Neural cell (in vitro differentiated cells): ENCODE measurements at regions not wholly inside any gene's neighbourhood (a gene's known extent, or its start where the extent isn't known, plus 50 kb on each side); places are given as distances from the start of the nearest gene placed in this dataset.

Experiments
- EP300 ChIP-seq: fragments of 450-650 bp; conservative IDR thresholded peaks from 2 replicates; pipeline ENCODE4 v1.6.1; 2014; ENCODE audit warnings: antibody characterized with exemption, mild to moderate bottlenecking, moderate library complexity; ENCODE audit not compliant: poor library complexity, severe bottlenecking
- EZH2 ChIP-seq: fragments of 200-600, 300-800 bp; shearing (Covaris generic), sonication (generic); IDR thresholded peaks from 2 replicates; pipeline ENCODE4 v1.6.1; 2014; ENCODE audit warnings: antibody characterized with exemption, low read length, borderline replicate concordance, mild to moderate bottlenecking; ENCODE audit not compliant: insufficient read depth, poor library complexity, severe bottlenecking
- MXI1 ChIP-seq: fragments of 450-650 bp; conservative IDR thresholded peaks from 2 replicates; pipeline ENCODE4 v1.6.1; 2014; ENCODE audit warnings: antibody characterized with exemption, mild to moderate bottlenecking; ENCODE audit not compliant: poor library complexity, severe bottlenecking
- POLR2AphosphoS5 ChIP-seq: IDR thresholded peaks from 2 replicates; pipeline ENCODE4 v1.6.1; 2012
- RAD21 ChIP-seq: fragments of 450-650 bp; conservative IDR thresholded peaks from 2 replicates; pipeline ENCODE4 v1.6.1; 2014; ENCODE audit warnings: antibody characterized with exemption, mild to moderate bottlenecking, moderate library complexity
- SMC3 ChIP-seq: fragments of 450-650 bp; conservative IDR thresholded peaks from 2 replicates; pipeline ENCODE4 v1.6.1; 2014; ENCODE audit warnings: antibody characterized with exemption, mild to moderate bottlenecking, moderate library complexity; ENCODE audit not compliant: poor library complexity
- TAF1 ChIP-seq: IDR thresholded peaks from 2 replicates; pipeline ENCODE4 v1.6.1; 2012; ENCODE audit warnings: low read depth
- TF ChIP-seq, protein P1 (sequence below): fragments of 450-650 bp; IDR thresholded peaks from 2 replicates; pipeline ENCODE4 v1.5.1; 2014; ENCODE audit warnings: antibody characterized with exemption, mild to moderate bottlenecking, moderate library complexity; ENCODE audit not compliant: poor library complexity, severe bottlenecking
- TF ChIP-seq, protein P2 (sequence below): IDR thresholded peaks from 2 replicates; pipeline ENCODE4 v1.6.1; 2012; ENCODE audit warnings: borderline replicate concordance

DNA sequence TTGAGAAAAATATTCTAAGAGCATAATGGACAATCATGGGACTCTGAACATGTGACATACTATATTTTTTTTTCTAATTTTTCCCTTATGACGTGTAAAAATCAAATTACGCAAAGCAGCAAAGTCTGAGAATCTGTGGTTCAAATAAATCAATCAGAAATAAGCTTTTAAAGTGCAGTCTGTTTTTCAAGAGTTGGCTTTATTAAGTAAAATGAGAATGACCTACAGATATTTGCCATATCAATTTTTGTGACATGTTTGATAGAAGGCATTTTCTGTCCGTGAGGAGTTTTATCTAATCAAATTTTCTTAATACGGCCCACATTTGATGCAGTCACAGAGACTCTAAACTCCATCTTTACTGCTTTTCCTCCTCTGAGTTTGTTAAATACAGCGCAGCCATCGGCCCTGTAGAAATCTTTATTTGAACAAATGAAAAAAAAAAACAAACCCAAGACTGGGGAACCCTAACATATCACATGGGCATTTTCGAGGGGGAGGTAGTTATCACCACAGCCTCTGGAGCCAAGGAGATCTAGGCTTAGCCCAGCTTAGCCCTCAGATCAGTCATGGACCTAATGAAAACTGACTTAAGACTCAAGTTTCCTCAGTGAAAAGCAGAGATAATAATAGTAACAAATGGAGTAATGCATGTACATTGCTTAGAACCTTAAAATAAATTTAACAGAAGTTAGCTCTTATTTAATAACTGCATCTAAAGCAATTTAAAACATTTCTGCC, 263.6 kb upstream of the C9orf72 start:
- TF ChIP-seq EZH2, result no peak
- TF ChIP-seq, protein P1, sequence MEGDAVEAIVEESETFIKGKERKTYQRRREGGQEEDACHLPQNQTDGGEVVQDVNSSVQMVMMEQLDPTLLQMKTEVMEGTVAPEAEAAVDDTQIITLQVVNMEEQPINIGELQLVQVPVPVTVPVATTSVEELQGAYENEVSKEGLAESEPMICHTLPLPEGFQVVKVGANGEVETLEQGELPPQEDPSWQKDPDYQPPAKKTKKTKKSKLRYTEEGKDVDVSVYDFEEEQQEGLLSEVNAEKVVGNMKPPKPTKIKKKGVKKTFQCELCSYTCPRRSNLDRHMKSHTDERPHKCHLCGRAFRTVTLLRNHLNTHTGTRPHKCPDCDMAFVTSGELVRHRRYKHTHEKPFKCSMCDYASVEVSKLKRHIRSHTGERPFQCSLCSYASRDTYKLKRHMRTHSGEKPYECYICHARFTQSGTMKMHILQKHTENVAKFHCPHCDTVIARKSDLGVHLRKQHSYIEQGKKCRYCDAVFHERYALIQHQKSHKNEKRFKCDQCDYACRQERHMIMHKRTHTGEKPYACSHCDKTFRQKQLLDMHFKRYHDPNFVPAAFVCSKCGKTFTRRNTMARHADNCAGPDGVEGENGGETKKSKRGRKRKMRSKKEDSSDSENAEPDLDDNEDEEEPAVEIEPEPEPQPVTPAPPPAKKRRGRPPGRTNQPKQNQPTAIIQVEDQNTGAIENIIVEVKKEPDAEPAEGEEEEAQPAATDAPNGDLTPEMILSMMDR, result no peak
- TF ChIP-seq EP300, result no peak
- no peak for TF ChIP-seq TAF1
- TF ChIP-seq RAD21, result no peak
- TF ChIP-seq POLR2AphosphoS5, result no peak
- no peak for TF ChIP-seq MXI1
- TF ChIP-seq, protein P2, sequence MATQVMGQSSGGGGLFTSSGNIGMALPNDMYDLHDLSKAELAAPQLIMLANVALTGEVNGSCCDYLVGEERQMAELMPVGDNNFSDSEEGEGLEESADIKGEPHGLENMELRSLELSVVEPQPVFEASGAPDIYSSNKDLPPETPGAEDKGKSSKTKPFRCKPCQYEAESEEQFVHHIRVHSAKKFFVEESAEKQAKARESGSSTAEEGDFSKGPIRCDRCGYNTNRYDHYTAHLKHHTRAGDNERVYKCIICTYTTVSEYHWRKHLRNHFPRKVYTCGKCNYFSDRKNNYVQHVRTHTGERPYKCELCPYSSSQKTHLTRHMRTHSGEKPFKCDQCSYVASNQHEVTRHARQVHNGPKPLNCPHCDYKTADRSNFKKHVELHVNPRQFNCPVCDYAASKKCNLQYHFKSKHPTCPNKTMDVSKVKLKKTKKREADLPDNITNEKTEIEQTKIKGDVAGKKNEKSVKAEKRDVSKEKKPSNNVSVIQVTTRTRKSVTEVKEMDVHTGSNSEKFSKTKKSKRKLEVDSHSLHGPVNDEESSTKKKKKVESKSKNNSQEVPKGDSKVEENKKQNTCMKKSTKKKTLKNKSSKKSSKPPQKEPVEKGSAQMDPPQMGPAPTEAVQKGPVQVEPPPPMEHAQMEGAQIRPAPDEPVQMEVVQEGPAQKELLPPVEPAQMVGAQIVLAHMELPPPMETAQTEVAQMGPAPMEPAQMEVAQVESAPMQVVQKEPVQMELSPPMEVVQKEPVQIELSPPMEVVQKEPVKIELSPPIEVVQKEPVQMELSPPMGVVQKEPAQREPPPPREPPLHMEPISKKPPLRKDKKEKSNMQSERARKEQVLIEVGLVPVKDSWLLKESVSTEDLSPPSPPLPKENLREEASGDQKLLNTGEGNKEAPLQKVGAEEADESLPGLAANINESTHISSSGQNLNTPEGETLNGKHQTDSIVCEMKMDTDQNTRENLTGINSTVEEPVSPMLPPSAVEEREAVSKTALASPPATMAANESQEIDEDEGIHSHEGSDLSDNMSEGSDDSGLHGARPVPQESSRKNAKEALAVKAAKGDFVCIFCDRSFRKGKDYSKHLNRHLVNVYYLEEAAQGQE, result no peak
- TF ChIP-seq SMC3, result no peak
